SK-N-MC (cell line): ENCODE measurements at regions not wholly inside any gene's neighbourhood (a gene's known extent, or its start where the extent isn't known, plus 50 kb on each side); places are given as distances from the start of the nearest gene placed in this dataset.

Source experiments
- EZH2 ChIP-seq: fragments of 200-600 bp; sonication (generic); IDR thresholded peaks from one replicate; pipeline ENCODE4 v1.6.1; 2017; ENCODE audit warnings: antibody characterized with exemption
- FOXP2 ChIP-seq: optimal IDR thresholded peaks from 2 replicates; pipeline ENCODE3; 2011; ENCODE audit warnings: mild to moderate bottlenecking, moderate library complexity; ENCODE audit not compliant: insufficient read depth; ENCODE audit errors: extremely low read length, control extremely low read depth
- POLR2AphosphoS5 ChIP-seq: IDR thresholded peaks from 2 replicates; pipeline ENCODE4 v1.6.1; 2012; ENCODE audit warnings: mild to moderate bottlenecking, low read depth, low read length, borderline replicate concordance

- TF ChIP-seq EZH2: no peak
- TF ChIP-seq POLR2AphosphoS5: no peak
- TF ChIP-seq FOXP2: no peak
Measured at GRCh38 chr7:84447636-84448293, 253.2 kb upstream of the SEMA3A start.
